ENCODE measurements at regions not wholly inside any gene's neighbourhood (a gene's known extent, or its start where the extent isn't known, plus 50 kb on each side); places are given as distances from the start of the nearest gene placed in this dataset.
"Not testable (repeated sequence)": the region's sequence is repeated elsewhere in the genome, so short reads cannot be mapped to it uniquely, and the experiment has no call there.

DNA sequence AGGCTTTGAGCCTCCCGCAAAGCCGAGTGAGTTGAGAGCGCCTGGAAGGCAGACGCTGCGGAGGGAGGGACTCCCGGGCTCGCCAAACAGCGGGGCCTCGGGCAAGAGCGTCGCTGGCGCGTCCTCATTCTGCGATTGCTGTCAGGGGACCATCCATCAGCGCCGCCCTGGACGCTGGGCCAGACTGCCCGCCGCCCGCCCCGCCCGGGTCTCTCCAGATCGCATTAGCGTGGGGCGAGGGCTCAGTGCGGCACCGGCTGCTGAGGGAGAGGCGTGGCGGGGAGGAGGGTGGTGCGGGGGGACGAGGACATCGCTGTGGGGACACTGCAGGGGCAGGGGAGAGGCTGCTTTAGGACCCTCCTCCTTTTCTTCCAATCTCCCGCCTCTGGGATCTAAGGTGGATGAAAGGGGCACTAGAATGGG, 957.2 kb upstream of the DEFB115 start:
- H3K4me3 ChIP-seq (ENCODE audit: low read length) = peak overlapping the region; percentile 3
- DNase-seq; CTCF ChIA-PET; H3K27ac Mint-ChIP-seq; H3K27ac ChIP-seq (ENCODE audit: low read depth in 1 of 2, low read length in 2 of 2); H3K27me3 ChIP-seq (ENCODE audit: control insufficient read depth in 1 of 2, insufficient read depth in 2 of 2, low read length in 2 of 2); H3K9me3 ChIP-seq (ENCODE audit: control insufficient read depth in 1 of 2, insufficient read depth in 1 of 2, low read length in 2 of 2); H3K4me1 Mint-ChIP-seq (ENCODE audit: low read depth); H3K4me1 ChIP-seq (ENCODE audit: insufficient read depth, low read length); H3K9me3 Mint-ChIP-seq; ATAC-seq (ENCODE audit: poor library complexity); H3K36me3 ChIP-seq (ENCODE audit: insufficient read depth, low read length); H3K36me3 Mint-ChIP-seq (ENCODE audit: low read depth); intact Hi-C loops (cut with DNase I, micrococcal nuclease); H3K4me3 Mint-ChIP-seq; POLR2A ChIA-PET: not testable (repeated sequence)
- H3K27me3 Mint-ChIP-seq = peaks cover 16% of the 10 kb centered on the region

DNA sequence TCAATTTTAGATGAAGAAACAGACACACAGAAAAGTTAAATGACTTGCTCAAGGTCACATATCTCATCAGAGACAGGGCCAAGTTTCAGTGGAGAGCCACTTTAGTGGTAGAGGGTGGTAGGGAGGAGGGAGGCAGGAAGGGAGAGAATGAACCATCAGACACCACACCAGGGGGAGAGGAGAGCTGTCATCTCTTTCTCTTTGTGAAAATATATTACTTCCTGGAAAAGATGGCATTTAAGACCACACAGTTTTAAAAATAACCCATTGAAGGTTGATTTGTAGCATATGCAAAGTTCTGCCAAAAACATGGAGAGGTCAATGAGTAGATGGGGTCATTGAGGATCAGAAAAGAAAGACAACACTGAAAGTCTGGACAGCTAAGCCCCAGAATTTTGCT, 954.7 kb upstream of the DEFB115 start:
- H3K27me3 ChIP-seq (ENCODE audit: control insufficient read depth in 1 of 2, insufficient read depth in 2 of 2, low read length in 2 of 2); POLR2A ChIA-PET; H3K36me3 Mint-ChIP-seq (ENCODE audit: low read depth); intact Hi-C loops (cut with DNase I, micrococcal nuclease); H3K9me3 ChIP-seq (ENCODE audit: control insufficient read depth in 1 of 2, insufficient read depth in 1 of 2, low read length in 2 of 2); ATAC-seq (ENCODE audit: poor library complexity); H3K27ac ChIP-seq (ENCODE audit: low read depth in 1 of 2, low read length in 2 of 2); H3K4me3 Mint-ChIP-seq; H3K4me1 Mint-ChIP-seq (ENCODE audit: low read depth); H3K9me3 Mint-ChIP-seq; H3K27me3 Mint-ChIP-seq; H3K4me1 ChIP-seq (ENCODE audit: insufficient read depth, low read length); H3K36me3 ChIP-seq (ENCODE audit: insufficient read depth, low read length); CTCF ChIA-PET; H3K4me3 ChIP-seq (ENCODE audit: low read length); DNase-seq; H3K27ac Mint-ChIP-seq: not testable (repeated sequence)

DNA sequence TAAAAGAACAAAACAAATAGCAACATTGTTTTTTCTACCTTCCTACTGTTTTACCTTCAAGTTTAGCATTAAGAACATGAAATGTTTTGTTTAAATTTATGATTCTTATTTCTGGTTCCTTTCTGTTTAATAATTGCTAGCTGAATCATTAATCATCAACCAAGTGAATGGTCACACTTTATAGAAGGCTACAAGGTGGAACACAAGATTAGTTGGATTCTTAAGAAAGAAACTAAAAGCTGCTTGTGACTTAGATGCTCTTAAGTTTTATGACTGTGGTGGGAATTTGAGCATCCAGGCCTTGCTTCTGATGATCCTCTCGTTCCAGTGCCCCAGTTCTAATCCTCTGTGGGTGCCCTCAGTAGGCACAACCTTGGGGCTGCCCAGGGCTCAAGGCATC, 947.5 kb upstream of the DEFB115 start:
- ATAC-seq (ENCODE audit: poor library complexity); H3K4me1 ChIP-seq (ENCODE audit: insufficient read depth, low read length); DNase-seq; H3K9me3 Mint-ChIP-seq; H3K4me3 Mint-ChIP-seq; POLR2A ChIA-PET; H3K9me3 ChIP-seq (ENCODE audit: control insufficient read depth in 1 of 2, insufficient read depth in 1 of 2, low read length in 2 of 2); H3K4me1 Mint-ChIP-seq (ENCODE audit: low read depth); H3K27me3 Mint-ChIP-seq; H3K27ac Mint-ChIP-seq; H3K36me3 ChIP-seq (ENCODE audit: insufficient read depth, low read length); H3K36me3 Mint-ChIP-seq (ENCODE audit: low read depth); H3K27me3 ChIP-seq (ENCODE audit: control insufficient read depth in 1 of 2, insufficient read depth in 2 of 2, low read length in 2 of 2); H3K4me3 ChIP-seq (ENCODE audit: low read length); intact Hi-C loops (cut with DNase I, micrococcal nuclease); CTCF ChIA-PET; H3K27ac ChIP-seq (ENCODE audit: low read depth in 1 of 2, low read length in 2 of 2): not testable (repeated sequence)

DNA sequence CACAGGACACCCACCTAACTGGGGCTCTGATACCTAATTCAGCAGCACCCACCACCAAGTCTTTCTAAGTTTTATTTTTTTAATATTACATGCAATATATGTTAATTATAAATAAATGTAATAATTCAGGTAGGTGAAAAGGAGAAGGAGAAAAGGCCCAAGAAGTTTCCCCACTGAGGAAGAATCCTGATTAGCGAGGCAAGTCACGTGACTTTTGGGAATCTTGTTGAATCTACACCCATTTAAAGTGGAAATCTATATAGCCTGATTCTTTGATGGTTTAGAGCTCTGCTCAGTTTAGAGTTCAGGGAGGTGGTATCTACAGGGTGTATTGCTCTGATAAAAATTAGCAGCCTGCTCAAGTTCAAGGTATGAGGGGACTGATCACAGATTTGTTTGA, 947.1 kb upstream of the DEFB115 start:
- H3K4me1 ChIP-seq (ENCODE audit: insufficient read depth, low read length); H3K9me3 Mint-ChIP-seq; intact Hi-C loops (cut with DNase I, micrococcal nuclease); POLR2A ChIA-PET; ATAC-seq (ENCODE audit: poor library complexity); H3K27me3 ChIP-seq (ENCODE audit: control insufficient read depth in 1 of 2, insufficient read depth in 2 of 2, low read length in 2 of 2); H3K4me3 Mint-ChIP-seq; CTCF ChIA-PET; H3K36me3 ChIP-seq (ENCODE audit: insufficient read depth, low read length); H3K9me3 ChIP-seq (ENCODE audit: control insufficient read depth in 1 of 2, insufficient read depth in 1 of 2, low read length in 2 of 2); H3K4me1 Mint-ChIP-seq (ENCODE audit: low read depth); H3K36me3 Mint-ChIP-seq (ENCODE audit: low read depth); H3K4me3 ChIP-seq (ENCODE audit: low read length); DNase-seq; H3K27ac ChIP-seq (ENCODE audit: low read depth in 1 of 2, low read length in 2 of 2); H3K27me3 Mint-ChIP-seq; H3K27ac Mint-ChIP-seq: not testable (repeated sequence)

DNA sequence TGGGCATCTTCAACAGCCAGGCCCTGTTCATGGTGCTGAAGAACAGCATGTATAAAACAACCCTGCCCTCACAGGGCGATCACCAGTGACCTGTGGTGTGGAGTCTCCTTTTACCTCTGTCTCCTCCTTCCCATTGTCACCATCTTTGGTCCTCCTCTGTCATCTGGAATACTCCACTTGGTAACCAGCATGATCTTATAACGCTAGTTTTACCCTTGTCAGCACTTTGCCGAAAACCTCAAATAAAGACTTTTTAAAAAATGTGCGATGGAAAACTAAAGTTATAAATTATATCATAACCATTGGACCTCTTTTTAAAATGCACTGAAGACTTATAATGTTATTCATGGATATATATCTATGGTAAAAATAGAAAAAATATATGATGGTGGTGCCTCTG, 945.2 kb upstream of the DEFB115 start:
- DNase-seq; H3K4me3 Mint-ChIP-seq; intact Hi-C loops (cut with DNase I, micrococcal nuclease); H3K36me3 Mint-ChIP-seq (ENCODE audit: low read depth); H3K27me3 ChIP-seq (ENCODE audit: control insufficient read depth in 1 of 2, insufficient read depth in 2 of 2, low read length in 2 of 2); H3K27ac Mint-ChIP-seq; H3K4me1 Mint-ChIP-seq (ENCODE audit: low read depth); CTCF ChIA-PET; H3K36me3 ChIP-seq (ENCODE audit: insufficient read depth, low read length); H3K27ac ChIP-seq (ENCODE audit: low read depth in 1 of 2, low read length in 2 of 2); ATAC-seq (ENCODE audit: poor library complexity); H3K4me1 ChIP-seq (ENCODE audit: insufficient read depth, low read length); POLR2A ChIA-PET; H3K4me3 ChIP-seq (ENCODE audit: low read length); H3K9me3 Mint-ChIP-seq; H3K27me3 Mint-ChIP-seq: not testable (repeated sequence)
- peaks cover 0 to 12% of the 10 kb centered on the region in 2 experiments for H3K9me3 ChIP-seq (ENCODE audit: control insufficient read depth in 1 of 2, insufficient read depth in 1 of 2, low read length in 2 of 2)

DNA sequence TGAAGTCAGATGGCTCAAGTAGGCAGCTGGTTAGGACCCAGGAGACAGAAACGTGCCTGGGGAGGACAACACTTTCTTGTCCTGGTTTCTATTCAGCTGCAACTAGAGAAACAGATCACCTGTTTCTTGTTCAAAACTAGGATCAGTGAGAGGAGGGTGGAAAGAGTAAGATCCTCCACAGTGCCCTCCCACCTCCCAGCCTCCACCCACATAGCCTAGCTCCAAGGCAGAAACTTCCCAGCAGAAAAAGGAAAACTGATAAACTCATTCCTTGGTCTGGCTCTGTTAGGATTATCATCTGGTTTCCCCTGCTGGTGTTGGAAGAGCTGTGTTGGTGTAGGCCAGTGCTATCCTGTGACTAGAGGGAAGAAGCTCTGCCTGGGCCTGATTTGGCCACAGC, 943.8 kb upstream of the DEFB115 start:
- H3K9me3 ChIP-seq (ENCODE audit: control insufficient read depth in 1 of 2, insufficient read depth in 1 of 2, low read length in 2 of 2) = peaks cover 0 to 16% of the 10 kb centered on the region in 2 experiments
- H3K27ac ChIP-seq (ENCODE audit: low read depth in 1 of 2, low read length in 2 of 2); H3K4me3 Mint-ChIP-seq; H3K9me3 Mint-ChIP-seq; POLR2A ChIA-PET; H3K27ac Mint-ChIP-seq; CTCF ChIA-PET; intact Hi-C loops (cut with DNase I, micrococcal nuclease); H3K4me1 Mint-ChIP-seq (ENCODE audit: low read depth); H3K36me3 ChIP-seq (ENCODE audit: insufficient read depth, low read length); H3K27me3 ChIP-seq (ENCODE audit: control insufficient read depth in 1 of 2, insufficient read depth in 2 of 2, low read length in 2 of 2); H3K27me3 Mint-ChIP-seq; H3K4me1 ChIP-seq (ENCODE audit: insufficient read depth, low read length); H3K36me3 Mint-ChIP-seq (ENCODE audit: low read depth); H3K4me3 ChIP-seq (ENCODE audit: low read length); DNase-seq; ATAC-seq (ENCODE audit: poor library complexity): not testable (repeated sequence)

DNA sequence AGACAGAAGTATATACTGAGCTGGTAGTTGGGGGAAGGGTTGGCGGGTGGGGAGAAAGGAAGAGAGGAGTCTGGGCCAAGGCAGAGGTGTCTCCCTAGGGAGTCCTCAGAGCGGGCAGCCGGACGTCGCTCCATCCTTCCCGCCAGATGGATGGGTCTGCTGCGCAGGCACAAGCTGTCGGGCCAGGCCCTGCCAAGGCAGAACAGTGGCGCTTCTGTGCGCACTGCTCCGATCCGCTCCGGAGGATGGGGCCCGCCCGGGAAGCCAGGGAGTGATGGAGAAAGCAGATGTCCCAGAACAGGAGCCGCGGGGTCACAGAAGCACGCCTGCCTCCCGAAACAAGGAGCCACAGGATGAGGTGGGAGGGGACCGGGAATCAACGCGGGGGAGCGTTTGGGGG, 941.4 kb upstream of the DEFB115 start:
- H3K4me3 ChIP-seq (ENCODE audit: low read length); H3K9me3 Mint-ChIP-seq; CTCF ChIA-PET; POLR2A ChIA-PET; H3K27ac ChIP-seq (ENCODE audit: low read depth in 1 of 2, low read length in 2 of 2); H3K27me3 ChIP-seq (ENCODE audit: control insufficient read depth in 1 of 2, insufficient read depth in 2 of 2, low read length in 2 of 2); H3K4me1 Mint-ChIP-seq (ENCODE audit: low read depth); H3K36me3 Mint-ChIP-seq (ENCODE audit: low read depth); intact Hi-C loops (cut with DNase I, micrococcal nuclease); H3K27ac Mint-ChIP-seq; ATAC-seq (ENCODE audit: poor library complexity); H3K27me3 Mint-ChIP-seq; H3K4me1 ChIP-seq (ENCODE audit: insufficient read depth, low read length); DNase-seq; H3K4me3 Mint-ChIP-seq; H3K36me3 ChIP-seq (ENCODE audit: insufficient read depth, low read length): not testable (repeated sequence)
- peaks cover 0 to 20% of the 10 kb centered on the region in 2 experiments for H3K9me3 ChIP-seq (ENCODE audit: control insufficient read depth in 1 of 2, insufficient read depth in 1 of 2, low read length in 2 of 2)
